ENCODE measurements at regions not wholly inside any gene's neighbourhood (a gene's known extent, or its start where the extent isn't known, plus 50 kb on each side); places are given as distances from the start of the nearest gene placed in this dataset.

- Histone ChIP-seq H3K79me2 (ENCODE audit: control insufficient read depth, insufficient read depth, low read length) (no peaks in the 10 kb centered on the region), H3K9me3 (ENCODE audit: control insufficient read depth, low read depth, low read length) (no peaks in the 10 kb centered on the region), H3K27ac (ENCODE audit: control insufficient read depth, insufficient read depth, low read length) (no peak overlapping the region), H3K4me3 (ENCODE audit: control insufficient read depth in 2 of 3, extremely low read depth in 1 of 3, insufficient read depth in 2 of 3, low read depth in 1 of 3, low read length in 3 of 3) (no peak overlapping the region), H3K36me3 (ENCODE audit: control insufficient read depth in 2 of 2, extremely low read depth in 1 of 2, insufficient read depth in 2 of 2, low read length in 2 of 2) (no peaks in the 10 kb centered on the region), H3K9ac (ENCODE audit: control insufficient read depth, extremely low read depth, insufficient read depth, low read length) (no peak overlapping the region), H3K4me1 (ENCODE audit: control insufficient read depth, extremely low read depth, insufficient read depth, low read length) (peaks cover 12% of the 10 kb centered on the region), H2AFZ (ENCODE audit: control insufficient read depth, low read length) (no peak overlapping the region), H3K4me2 (ENCODE audit: control insufficient read depth, extremely low read depth, insufficient read depth, low read depth, low read length) (no peak overlapping the region), H4K20me1 (ENCODE audit: control insufficient read depth, extremely low read depth, insufficient read depth, low read length) (no peaks in the 10 kb centered on the region), H3K9me1 (ENCODE audit: control insufficient read depth, extremely low read depth, insufficient read depth, low read length) (no peaks in the 10 kb centered on the region), H3K27me3 (ENCODE audit: control insufficient read depth, extremely low read depth, insufficient read depth, low read length) (no peaks in the 10 kb centered on the region)
- TF ChIP-seq EZH2 (IDR thresholded peaks at IDR 0.05; ENCODE audit: low read length) (no peak), CTCF (optimal IDR thresholded peaks at IDR 0.05 in 1 of 3, IDR thresholded peaks at IDR 0.05 in 1 of 3, conservative IDR thresholded peaks at IDR 0.05 in 1 of 3; ENCODE audit: extremely low read depth in 1 of 3, insufficient read depth in 2 of 3, low read length in 3 of 3) (peak in 1 of 3 experiments; percentile 33)
- dilution Hi-C loops (cut with MboI; ENCODE audit: extremely low pct_ligation_motif_present, low sequenced_read_pairs) = no loop called here
- DNase-seq (ENCODE audit: low read depth, low spot score) (peak; percentile 45), FAIRE-seq (peak; percentile 57)
These were observed 402.7 kb downstream of the IRS2 start for GRCh38 chr13:109383683-109384082.

DNA sequence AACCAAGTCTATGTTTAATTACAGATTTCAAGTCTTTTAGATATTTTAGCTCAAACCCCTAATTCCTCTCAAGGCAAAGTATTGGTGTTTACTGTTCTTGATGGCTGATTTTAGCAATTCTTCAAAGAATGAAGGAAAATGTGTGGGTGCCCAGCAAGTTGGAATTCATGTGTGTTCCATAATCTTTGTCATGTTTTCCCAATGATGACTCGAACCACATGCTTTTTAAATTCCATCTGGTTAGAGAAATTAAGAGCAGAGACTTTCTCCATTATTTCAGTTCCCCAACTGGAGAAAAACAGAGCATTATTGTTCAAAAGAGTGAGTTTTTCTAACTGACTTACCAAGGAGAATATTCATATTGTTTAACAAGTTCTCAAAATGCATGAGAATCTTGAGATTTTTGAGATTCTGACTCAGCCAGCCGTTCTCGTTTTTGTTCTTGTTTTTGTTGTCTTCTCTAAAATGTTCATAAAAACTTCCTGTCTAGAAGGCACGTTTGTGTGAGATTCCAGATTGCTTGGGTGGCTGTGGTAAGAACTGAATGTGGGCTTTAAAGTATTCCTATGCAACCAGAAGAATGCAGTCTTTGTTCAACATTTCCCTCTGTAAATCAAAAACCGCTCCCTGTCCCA lies 404.7 kb downstream of the IRS2 start:
- FAIRE-seq (peak; percentile 67), DNase-seq (ENCODE audit: low read depth, low spot score) (peak; percentile 9)
- H3K9me1 ChIP-seq (ENCODE audit: control insufficient read depth, extremely low read depth, insufficient read depth, low read length) = no peaks in the 10 kb centered on the region
- no peaks in the 10 kb centered on the region for H3K36me3 ChIP-seq (ENCODE audit: control insufficient read depth in 2 of 2, extremely low read depth in 1 of 2, insufficient read depth in 2 of 2, low read length in 2 of 2)
- dilution Hi-C loops (cut with MboI; ENCODE audit: extremely low pct_ligation_motif_present, low sequenced_read_pairs) = no loop called here
- TF ChIP-seq EZH2 (IDR thresholded peaks at IDR 0.05; ENCODE audit: low read length) (no peak), CTCF (optimal IDR thresholded peaks at IDR 0.05 in 1 of 3, IDR thresholded peaks at IDR 0.05 in 1 of 3, conservative IDR thresholded peaks at IDR 0.05 in 1 of 3; ENCODE audit: extremely low read depth in 1 of 3, insufficient read depth in 2 of 3, low read length in 3 of 3) (no peak)
- no peaks in the 10 kb centered on the region for H3K9me3 ChIP-seq (ENCODE audit: control insufficient read depth, low read depth, low read length)
- no peaks in the 10 kb centered on the region for H3K79me2 ChIP-seq (ENCODE audit: control insufficient read depth, insufficient read depth, low read length)
- peak overlapping the region; percentile 66 for H2AFZ ChIP-seq (ENCODE audit: control insufficient read depth, low read length)
- no peak overlapping the region for H3K27ac ChIP-seq (ENCODE audit: control insufficient read depth, insufficient read depth, low read length)
- H3K4me2 ChIP-seq (ENCODE audit: control insufficient read depth, extremely low read depth, insufficient read depth, low read depth, low read length) = peak overlapping the region; percentile 39
- no peak overlapping the region for H3K4me3 ChIP-seq (ENCODE audit: control insufficient read depth in 2 of 3, extremely low read depth in 1 of 3, insufficient read depth in 2 of 3, low read depth in 1 of 3, low read length in 3 of 3)
- H3K9ac ChIP-seq (ENCODE audit: control insufficient read depth, extremely low read depth, insufficient read depth, low read length) = no peak overlapping the region
- peaks cover 12% of the 10 kb centered on the region for H3K4me1 ChIP-seq (ENCODE audit: control insufficient read depth, extremely low read depth, insufficient read depth, low read length)
- no peaks in the 10 kb centered on the region for H4K20me1 ChIP-seq (ENCODE audit: control insufficient read depth, extremely low read depth, insufficient read depth, low read length)
- no peaks in the 10 kb centered on the region for H3K27me3 ChIP-seq (ENCODE audit: control insufficient read depth, extremely low read depth, insufficient read depth, low read length)
